ENCODE measurements at regions not wholly inside any gene's neighbourhood (a gene's known extent, or its start where the extent isn't known, plus 50 kb on each side); places are given as distances from the start of the nearest gene placed in this dataset.

DNA sequence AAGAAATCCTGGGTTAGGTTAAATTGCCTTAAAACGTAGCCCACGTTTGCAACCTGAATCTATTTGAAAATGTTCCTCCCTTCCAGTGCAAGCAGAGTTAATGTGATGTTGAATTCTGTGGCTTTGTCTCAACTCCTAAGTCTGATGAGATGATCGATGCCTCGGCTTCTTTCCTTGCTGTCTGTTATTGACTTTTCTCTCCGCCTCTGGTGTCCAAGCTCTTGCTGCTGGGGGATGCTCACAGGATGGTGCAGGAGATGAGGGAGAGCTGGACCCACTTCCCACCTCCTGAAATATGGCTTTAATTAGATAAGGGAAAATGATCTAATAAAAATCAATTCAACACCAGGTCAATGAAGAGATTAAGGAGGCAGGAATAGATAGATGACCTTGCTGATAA is 407.9 kb upstream of the RGMA start:
- TF ChIP-seq TAF1 (IDR thresholded peaks at IDR 0.05; ENCODE audit: borderline replicate concordance, insufficient read depth, low read length) = no peak
- no peak for TF ChIP-seq POLR2AphosphoS5 (IDR thresholded peaks at IDR 0.05; ENCODE audit: low read depth, low read length)
- TF ChIP-seq, protein P1, sequence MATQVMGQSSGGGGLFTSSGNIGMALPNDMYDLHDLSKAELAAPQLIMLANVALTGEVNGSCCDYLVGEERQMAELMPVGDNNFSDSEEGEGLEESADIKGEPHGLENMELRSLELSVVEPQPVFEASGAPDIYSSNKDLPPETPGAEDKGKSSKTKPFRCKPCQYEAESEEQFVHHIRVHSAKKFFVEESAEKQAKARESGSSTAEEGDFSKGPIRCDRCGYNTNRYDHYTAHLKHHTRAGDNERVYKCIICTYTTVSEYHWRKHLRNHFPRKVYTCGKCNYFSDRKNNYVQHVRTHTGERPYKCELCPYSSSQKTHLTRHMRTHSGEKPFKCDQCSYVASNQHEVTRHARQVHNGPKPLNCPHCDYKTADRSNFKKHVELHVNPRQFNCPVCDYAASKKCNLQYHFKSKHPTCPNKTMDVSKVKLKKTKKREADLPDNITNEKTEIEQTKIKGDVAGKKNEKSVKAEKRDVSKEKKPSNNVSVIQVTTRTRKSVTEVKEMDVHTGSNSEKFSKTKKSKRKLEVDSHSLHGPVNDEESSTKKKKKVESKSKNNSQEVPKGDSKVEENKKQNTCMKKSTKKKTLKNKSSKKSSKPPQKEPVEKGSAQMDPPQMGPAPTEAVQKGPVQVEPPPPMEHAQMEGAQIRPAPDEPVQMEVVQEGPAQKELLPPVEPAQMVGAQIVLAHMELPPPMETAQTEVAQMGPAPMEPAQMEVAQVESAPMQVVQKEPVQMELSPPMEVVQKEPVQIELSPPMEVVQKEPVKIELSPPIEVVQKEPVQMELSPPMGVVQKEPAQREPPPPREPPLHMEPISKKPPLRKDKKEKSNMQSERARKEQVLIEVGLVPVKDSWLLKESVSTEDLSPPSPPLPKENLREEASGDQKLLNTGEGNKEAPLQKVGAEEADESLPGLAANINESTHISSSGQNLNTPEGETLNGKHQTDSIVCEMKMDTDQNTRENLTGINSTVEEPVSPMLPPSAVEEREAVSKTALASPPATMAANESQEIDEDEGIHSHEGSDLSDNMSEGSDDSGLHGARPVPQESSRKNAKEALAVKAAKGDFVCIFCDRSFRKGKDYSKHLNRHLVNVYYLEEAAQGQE (IDR thresholded peaks at IDR 0.05; ENCODE audit: insufficient read depth in 1 of 2, low read depth in 2 of 2, low read length in 2 of 2) = no peak

Data from PFSK-1 (cell line).